Retina (tissue), 1 donor: ENCODE measurements at regions not wholly inside any gene's neighbourhood (a gene's known extent, or its start where the extent isn't known, plus 50 kb on each side); places are given as distances from the start of the nearest gene placed in this dataset.

Experiments used
- DNase-seq: peaks from one replicate; pipeline ENCODE4 v3.0.0-alpha.2; 2016

DNA sequence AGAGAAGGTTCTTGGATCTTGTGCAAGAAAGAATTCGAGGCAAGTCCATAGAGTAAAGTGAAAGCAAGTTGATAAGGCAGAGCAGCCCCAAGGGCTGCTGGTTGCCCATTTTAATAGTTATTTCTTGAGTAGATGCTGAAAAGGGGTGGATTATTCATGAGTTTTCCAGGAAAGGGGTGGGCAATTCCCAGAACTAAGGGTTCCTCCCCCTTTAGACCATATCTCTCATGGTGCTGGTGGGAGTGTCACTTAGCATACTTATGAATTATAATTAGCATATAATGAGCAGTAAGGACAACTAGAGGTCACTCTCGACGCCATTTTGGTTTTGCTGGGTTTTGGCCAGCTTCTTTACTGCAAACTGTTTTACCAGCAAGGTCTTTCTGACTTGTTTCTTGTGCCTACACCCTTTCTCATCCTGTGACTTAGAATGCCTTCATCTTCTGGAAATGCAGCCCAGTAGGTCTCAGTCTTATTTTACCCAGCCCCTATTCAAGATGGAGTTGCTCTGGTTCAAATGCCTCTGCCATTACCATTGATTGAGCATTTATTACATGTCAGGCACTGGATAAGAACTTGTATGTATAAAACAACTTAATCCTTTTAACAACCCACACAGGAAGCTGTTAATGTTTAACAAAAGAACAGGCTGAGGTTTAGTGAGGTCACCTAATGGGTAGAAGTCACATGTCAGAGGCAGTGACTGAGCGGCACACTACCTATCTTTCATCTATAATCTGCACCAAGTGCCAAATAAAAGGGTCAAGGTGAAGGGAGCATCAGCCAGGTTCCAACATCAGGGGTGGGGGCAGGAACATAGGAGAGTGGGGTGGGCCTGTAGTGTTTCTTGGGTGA is 250.9 kb downstream of the ICOS start:
- DNase-seq = no peak

DNA sequence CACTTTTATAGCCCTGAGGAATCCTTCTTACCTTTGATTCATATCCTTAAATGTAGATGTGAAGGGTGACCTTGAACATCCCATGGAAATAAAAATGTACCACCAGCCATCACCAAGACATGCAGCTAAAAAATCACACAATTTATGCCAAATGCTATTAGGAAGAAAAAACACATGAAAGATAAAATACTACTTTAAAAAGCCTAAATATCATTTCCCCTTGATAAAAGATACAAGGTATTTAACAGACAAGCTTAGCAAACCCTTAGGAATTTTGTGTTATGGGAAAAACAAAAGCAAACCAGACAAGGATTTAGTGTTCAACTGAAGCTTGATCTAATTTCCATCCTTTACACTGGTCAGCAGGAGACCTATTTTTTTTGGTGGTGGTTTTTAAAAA is 255.0 kb downstream of the ICOS start:
- no peak for DNase-seq

DNA sequence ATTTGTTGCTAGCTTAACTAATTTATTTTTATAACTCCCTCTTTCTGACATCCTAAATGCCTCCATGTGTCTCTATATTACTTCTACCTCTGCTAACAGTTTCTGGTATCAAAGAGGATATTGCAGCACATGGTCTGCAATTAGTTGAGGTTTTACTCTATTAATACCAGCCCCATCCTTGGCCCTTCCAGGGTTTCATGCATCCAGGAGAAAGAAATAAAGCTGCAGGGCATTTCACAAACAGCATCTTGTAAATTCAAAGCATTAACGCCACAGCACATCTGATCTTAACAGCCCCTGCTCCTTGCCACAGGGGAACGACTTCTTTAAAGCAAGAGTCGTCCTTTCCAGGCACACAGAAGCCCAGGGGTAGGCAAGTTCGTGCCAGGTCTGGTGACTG is 258.9 kb downstream of the ICOS start:
- no peak for DNase-seq

DNA sequence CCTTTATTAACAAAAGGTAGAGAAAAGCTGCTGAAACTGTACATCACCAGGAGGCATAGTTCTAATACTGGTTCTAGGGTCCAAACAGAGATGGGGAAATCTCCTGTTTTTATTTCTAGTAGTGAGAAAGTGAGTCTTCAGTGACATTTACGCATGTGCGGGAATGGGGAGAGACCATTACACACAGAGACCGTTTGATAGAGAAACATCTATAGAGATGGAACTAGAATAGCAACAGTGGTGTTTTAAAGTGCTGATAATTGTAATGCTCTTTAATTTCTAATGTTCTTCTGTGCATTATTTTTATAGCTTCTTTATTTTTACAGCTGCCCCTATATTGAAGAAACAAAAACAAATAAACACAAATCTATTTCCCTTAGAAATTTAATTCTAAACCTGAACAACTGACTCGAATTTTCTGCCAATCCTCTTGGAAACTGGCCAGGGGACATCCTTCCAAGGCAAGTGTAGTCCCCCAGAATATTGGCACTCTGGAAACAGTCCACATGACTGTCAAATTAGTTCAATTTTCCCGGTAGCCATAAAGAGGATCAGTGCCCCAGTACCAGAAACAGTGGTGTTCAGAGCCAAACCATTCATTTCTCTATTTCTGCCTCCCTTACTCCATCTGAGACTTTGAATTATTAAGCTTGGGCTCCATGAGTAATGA is 260.9 kb downstream of the ICOS start:
- no peak for DNase-seq

DNA sequence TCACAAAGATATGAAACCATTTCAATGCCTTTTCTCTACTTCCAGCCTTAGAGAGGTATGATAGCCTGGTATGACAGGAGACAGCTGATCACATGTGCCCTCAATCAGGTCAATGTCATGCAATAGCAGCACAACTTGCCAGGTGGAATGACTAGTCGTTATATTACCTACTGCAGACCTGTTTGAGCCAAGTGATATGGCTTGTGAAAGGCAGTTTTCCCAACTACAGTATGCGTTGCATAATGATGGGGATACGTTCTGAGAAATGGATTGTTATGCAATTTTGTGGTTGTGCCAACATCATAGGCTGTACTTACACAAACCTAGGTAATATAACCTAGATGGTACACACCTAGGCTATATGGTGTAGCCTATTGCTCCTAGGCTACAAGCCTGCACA is 262.8 kb downstream of the ICOS start:
- no peak for DNase-seq

DNA sequence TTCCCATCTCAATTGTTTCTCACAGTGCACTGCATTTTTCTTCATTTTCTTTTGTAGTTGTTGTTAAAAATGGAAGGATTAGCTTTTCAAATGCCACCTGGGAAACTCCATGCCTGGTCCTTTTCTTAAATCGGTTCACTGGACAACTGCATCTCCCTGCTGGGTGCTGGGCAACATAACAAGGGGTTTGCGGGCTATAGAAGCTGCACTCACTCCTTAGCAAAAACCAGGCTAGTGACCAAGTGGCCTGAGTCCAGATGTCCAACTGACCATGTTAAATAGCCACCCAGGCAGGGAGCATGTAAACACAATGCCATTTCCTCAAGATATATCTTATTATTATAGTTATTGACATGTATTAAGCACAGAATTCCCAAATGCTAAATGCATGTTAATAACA is 264.9 kb downstream of the ICOS start:
- DNase-seq = no peak

DNA sequence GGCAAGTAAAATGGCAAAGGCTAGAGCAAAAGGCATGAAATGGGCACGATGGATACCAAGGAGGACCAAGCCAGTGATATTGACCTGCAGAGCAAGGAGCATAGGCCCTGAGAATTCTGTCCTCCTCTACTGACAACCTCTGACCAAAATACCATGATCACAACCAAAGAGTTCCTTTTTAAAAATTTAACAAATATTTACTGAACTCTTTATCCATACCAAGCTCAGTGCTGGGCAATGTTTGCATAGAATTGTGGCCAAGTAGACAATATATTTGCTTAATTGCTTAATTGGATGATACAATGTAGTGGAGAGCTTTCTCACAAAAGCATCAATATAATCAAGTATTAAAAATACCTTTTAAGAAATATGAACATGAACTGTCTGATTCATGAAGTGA is 265.7 kb downstream of the ICOS start:
- DNase-seq = no peak

DNA sequence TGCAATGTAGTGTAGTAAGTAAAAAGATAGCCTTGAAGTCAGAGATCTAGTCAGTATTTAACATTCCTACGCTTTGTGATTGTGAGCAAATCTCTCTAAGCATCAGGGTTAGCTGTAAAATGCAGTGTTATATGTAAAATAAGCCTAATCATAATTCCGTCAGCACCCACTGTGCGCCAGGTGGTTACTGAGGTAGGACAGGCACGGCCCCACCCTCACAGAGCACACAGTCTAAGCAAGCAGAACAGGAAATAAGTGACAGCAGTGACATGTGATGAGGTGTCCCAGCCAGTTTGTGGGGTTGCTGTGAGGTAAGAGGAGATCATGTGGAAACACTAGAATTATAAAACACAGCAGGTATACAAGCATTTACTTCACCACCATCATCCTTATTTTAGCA is 267.1 kb downstream of the ICOS start:
- DNase-seq = no peak

DNA sequence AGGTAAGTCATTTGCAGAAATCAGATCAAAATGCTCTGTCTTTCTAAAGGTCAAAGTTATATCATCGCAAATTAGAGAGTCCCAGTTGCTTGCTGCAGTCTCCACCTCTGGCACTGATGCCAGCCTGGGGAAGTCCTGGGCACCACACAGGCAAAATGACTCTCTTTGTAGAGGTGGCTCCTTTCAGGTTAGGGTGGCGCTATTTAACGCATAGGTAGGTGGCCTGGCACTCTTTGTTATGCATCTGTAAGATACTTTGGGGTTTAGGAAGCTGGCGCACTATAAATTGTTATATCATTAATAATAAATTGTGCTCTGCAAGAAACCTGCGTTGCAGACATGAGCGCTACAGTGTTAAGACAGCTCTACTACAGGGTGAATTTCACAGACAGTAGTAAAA is 268.5 kb downstream of the ICOS start:
- DNase-seq = no peak

DNA sequence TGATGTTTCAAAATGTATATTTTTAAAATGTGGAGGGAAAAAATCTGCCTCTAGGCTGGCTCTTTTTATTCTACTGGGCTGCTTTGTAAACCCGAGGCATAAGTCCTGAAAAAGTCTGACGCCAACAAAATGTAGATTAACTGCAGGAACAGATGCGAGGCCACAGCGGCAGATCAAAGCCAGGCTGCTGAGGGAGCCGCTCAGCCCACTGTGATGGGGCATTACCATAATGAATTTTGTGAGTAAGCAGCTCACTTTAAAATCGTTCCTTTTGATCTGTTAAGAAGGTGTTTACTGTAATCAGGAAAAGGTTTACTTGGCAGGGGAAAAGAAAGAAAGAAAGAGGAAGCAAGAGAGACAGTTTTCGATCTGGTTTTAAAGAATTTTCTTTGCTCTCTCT is 269.0 kb downstream of the ICOS start:
- peak; percentile 41 for DNase-seq

DNA sequence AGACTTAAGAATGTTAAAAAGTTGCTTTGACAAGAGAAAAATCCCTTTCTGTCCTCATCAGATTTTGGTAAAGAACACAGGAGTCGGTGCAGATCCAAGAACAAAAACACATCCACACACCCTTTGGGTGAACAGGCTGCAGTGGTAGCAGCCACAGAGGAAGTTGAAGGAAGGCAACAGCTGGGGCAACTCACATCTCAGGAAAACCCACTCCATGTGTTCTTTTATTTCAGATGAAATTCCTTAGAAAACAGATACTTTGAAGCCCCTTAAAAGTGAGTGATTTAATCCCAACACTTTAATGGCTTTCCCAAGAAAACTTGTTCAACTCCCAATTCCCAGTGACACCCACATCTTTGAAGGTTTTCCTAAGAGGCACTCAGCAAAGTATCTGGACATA is 271.3 kb downstream of the ICOS start:
- DNase-seq = no peak

DNA sequence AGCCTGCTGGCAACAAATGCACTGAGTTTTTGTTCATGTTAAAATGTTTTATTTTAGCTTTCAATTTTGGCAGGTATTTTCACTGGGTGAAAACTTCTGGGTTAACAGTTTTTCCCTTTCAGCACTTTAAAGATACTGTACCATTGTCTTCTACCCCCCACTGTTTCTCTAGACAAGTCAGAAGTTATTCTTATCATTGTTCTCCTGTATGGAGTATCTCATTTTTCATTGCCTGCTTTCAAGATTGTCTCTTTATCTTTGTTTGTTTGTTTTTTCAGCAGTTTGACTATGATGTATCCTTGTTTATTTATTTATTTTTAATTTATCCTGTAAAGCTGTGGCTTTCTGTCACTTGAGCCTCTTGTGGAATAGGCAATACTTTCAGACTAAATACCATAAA is 277.0 kb downstream of the ICOS start:
- no peak for DNase-seq

DNA sequence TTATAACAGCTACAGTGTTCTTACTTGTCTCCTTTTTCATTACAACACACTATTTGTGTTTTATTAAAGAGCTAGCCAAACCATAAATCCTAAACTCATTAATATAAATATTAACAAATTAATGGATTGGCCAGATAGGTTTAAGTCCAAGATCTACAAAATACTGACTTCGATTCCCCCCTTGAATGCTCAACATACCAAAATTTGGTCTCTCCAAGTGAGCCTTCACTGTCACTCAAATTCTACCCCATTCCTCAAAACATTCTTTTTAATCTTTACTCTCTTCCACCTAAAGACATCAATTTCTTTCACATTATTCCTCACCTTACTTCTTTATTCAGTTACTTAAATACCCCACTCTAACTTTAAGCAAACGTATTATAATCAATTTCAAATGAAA is 281.5 kb downstream of the ICOS start:
- no peak for DNase-seq

DNA sequence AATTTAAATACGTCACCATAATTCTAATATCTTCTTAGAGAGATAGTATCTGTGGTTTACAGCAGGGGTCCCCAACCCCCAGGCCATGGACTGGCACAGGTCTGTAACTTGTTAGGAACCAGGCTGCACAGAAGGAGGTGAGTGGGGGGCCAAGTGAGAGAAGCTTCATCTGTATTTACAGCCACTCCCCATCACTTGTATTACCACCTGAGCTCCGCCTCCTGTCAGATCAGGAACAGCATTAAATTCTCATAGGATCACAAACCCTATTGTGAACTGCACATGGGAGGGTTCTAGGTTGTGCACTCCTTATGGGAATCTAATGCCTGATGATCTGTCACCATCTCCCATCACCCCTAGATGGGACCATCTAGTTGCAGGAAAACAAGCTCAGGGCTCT is 282.6 kb downstream of the ICOS start:
- no peak for DNase-seq

DNA sequence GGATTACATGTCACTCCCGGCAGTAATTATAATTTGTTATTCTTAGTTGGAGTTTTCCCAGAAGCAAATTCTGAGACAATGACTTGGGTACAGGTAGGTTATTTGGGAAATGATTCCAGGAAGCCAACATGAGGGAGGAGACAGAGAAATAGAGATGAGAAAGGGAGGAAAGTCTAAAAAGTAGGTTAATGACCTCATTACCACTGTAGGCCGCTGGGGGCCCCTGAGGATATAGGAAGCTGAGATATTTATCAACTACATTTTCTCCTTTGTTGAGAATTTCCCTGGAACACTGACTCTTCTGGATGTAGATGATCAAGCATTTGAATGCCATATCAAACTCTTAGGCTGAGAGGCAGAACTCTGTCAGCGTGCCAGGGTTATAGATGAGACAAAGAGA is 284.3 kb downstream of the ICOS start:
- no peak for DNase-seq

DNA sequence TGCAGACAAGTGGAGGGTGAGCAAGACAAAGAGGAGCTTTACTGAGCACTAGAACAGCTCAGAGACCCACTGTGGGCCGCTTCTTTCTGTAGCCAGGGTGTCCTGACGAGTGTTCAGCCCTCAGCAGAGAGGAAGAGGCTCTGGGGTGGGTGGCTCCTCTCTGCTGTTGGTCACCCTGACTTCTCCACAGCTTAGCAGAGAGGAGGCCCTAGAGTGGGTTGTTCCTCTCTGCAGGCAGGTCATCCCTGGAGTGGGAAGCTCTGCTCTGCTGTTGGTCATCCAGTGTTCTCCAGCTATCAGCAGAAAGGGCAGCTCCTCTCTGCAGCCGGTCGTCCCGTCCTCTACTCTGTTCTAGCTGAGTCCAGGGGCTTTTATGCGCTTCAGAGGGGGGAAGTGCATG is 286.5 kb downstream of the ICOS start:
- no peak for DNase-seq

DNA sequence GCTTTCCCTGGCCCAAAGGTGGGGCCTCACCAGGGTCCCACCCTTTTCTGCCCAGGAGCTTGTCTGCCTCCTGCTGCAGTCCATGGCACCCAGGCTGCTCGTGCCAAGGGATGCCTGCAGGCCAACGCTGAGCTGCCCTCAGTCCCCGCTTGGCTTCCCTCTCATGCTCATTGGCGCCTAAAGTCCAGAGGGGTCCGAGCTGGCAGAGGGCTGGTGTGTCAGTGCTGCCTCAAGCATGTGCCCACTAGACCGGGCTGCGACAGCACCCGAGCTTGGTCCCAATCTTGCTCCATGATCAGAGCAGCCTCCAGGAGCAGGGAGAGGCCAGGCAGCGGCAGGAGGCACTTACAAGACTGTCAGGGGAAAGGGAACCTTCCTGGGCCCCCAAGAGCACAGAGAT is 287.0 kb downstream of the ICOS start:
- DNase-seq = no peak

DNA sequence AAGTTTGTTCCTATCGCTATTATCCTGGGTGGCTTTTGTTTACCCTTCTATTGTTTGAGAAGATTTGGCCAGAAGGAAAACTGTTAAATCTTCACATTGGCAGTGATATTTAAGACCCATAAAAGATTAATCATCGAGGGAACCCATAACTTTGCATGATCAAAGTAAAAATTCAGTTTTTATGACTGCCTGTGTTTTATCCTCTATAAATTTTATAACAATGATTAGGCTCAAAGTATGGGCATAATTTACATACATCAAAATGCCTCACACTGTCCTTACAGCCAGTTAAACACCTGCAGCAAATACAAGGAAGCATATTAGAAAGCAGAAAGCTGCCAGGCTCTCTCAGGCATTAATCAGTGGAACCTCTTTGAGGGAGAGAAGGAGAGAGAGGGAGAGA is 289.1 kb downstream of the ICOS start:
- no peak for DNase-seq

DNA sequence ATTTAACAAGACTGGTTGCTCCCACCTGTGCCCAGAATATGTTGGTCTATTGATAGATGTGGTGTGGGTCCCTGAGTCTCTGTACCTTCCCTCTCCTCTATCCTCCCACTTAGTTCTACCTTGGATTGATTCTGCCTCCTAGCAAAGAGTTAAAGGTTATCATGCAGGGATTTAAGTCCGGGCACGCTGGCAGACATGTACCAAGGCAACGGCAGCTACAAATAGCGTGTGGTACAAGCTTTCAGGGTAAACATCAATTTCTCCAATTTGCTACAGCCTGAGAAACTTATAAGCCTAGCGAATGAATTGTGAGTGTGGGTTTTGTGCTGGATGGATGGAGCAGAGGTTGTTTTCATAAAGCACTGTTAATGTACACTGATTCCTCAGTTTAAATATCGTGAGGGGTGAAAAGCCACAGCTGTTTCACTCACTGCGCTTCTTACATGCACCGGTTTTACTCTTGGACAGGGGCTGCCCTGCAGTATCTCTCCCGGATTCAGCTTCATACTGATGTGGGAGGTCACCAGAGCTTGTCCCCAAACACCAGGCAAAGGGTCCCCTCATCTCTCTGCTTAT is 289.8 kb downstream of the ICOS start:
- no peak for DNase-seq

DNA sequence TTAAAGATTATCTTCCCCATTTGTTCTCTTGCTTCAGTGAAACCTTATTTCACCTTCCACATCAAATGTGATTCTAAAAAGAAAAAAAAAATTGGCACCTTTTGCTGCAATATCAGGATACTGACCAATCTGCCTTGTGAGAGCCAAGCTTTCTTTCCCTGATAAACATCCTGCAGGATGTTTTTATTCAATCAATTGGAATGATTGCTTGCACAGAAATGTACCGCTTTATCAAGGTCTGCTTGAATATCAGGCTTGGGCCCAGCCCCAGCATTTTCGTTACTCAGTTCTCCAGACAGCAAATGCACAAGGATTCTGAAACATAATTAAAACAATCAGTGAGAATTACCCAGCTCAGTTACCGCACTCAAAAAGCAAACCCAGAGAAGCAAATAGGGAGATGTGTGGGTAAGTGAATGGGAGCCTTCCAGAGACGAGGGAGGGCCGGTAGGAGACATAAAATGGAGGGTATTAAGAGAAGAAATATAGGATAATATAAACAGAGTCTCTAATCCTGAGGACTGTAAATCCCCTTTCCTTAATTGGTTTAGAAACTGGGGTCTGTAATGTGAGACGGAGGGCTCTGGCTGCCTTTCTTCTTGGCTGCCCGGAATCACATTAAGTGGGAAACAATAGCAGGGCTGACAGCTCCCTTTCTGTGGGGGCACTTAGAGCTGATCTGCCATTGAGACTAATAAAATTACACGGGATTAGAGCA is 291.8 kb downstream of the ICOS start:
- DNase-seq = peak; percentile 74

DNA sequence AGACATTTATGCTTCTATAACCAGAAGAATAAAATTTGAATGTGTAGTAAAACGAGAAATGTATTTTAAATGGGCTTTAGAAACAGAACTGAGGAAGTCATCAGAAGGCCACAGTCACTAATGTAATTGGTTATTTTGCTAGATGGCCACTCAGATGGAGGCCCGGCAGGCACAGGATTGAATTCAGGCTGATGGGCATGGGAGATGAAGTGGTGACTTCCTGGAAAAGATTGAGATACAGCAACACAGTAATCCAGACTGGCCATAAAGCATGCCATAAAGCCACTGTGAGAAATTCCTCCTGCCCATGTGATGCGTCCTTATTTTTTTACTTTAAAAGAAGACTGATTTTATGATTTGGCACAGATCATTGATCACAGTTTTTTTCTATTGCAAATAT is 297.7 kb downstream of the ICOS start:
- no peak for DNase-seq

DNA sequence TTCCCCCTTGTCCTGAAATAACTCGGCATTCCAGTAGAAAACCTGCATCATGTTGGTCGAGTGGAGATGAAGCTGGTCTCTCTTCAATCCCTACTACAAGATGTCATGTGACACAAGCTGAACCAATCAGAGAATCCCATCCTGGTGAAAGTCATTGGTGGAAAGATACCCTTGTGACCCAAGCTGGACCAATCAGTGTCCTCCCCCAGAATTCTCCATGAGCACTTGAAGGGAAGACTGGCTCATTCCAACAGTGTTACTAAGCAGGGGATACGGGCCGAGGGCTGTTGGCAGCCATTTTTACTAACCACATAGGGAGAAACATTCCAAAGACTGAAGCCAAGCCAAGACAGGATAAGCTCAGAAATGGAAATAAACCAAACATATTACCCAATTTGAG is 298.3 kb downstream of the ICOS start:
- DNase-seq = no peak

DNA sequence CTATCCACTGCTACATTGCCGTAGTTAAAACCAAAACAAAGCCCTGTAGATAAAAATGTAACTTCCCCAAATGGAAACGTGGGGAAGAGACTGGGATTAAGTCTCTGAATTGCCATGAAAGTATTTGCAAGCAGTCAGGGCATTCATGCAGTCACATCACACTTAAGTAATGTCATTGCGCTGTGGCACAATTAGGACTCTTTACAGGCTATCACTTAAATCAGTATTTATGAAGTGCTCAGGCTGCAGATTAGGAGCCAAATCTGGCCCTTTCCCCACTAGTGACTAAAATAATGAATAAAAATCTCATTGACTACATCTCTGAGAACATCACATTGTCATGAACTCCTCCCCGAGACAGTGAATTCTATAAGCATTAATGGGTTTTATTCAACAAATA is 300.9 kb downstream of the ICOS start:
- no peak for DNase-seq
